ENCODE measurements at regions not wholly inside any gene's neighbourhood (a gene's known extent, or its start where the extent isn't known, plus 50 kb on each side); places are given as distances from the start of the nearest gene placed in this dataset.
"Not testable (repeated sequence)": the region's sequence is repeated elsewhere in the genome, so short reads cannot be mapped to it uniquely, and the experiment has no call there.

- DNase-seq = no peak
These were observed 188.3 kb downstream of the MIB1 start for GRCh38 chr18:21928925-21929324.

- DNase-seq = peak; percentile 37
These were observed 189.6 kb downstream of the MIB1 start for GRCh38 chr18:21930177-21930576.

- DNase-seq = no peak
These were observed 193.6 kb downstream of the MIB1 start for GRCh38 chr18:21933931-21934765.

- DNase-seq = no peak
These were observed 194.1 kb downstream of the MIB1 start for GRCh38 chr18:21934766-21935015.

GRCh38 chr18:21943456-21943855 is 202.9 kb downstream of the MIB1 start:
- no peak for DNase-seq

GRCh38 chr18:21949326-21950015 is 208.9 kb downstream of the MIB1 start:
- no peak for DNase-seq

GRCh38 chr18:21955757-21956652 is 213.4 kb upstream of the GATA6 start:
- DNase-seq = peak; percentile 61

- DNase-seq = no peak
These were observed 211.1 kb upstream of the GATA6 start for GRCh38 chr18:21958263-21958662.

- no peak for DNase-seq
These were observed 210.5 kb upstream of the GATA6 start for GRCh38 chr18:21958707-21959450.

GRCh38 chr18:21960189-21960588 is 209.2 kb upstream of the GATA6 start:
- no peak for DNase-seq

- no peak for DNase-seq
These were observed 206.1 kb upstream of the GATA6 start for GRCh38 chr18:21963336-21963735.

GRCh38 chr18:21968338-21968737 is 201.1 kb upstream of the GATA6 start:
- no peak for DNase-seq

- DNase-seq = no peak
These were observed 197.1 kb upstream of the GATA6 start for GRCh38 chr18:21972281-21972680.

- DNase-seq = not testable (repeated sequence)
These were observed 193.4 kb upstream of the GATA6 start for GRCh38 chr18:21975954-21976353.

GRCh38 chr18:21978546-21979170 is 190.7 kb upstream of the GATA6 start:
- DNase-seq = no peak

- DNase-seq = no peak
These were observed 190.2 kb upstream of the GATA6 start for GRCh38 chr18:21979171-21979560.

- no peak for DNase-seq
These were observed 189.6 kb upstream of the GATA6 start for GRCh38 chr18:21979759-21980158.

- DNase-seq = no peak
These were observed 188.6 kb upstream of the GATA6 start for GRCh38 chr18:21980744-21981143.

- not testable (repeated sequence) for DNase-seq
These were observed 187.9 kb upstream of the GATA6 start for GRCh38 chr18:21981489-21981888.

- no peak for DNase-seq
These were observed 178.3 kb upstream of the GATA6 start for GRCh38 chr18:21991081-21991534.

GRCh38 chr18:21991886-21992285 is 177.5 kb upstream of the GATA6 start:
- no peak for DNase-seq

Measured in left kidney (tissue), 1 donor.